SKM-1 (cell line): ENCODE measurements at regions not wholly inside any gene's neighbourhood (a gene's known extent, or its start where the extent isn't known, plus 50 kb on each side); places are given as distances from the start of the nearest gene placed in this dataset.

Source experiments
- DNase-seq: peaks from one replicate; lab custom pipeline; 2025; ENCODE audit not compliant: unreplicated experiment; lab: John Stamatoyannopoulos, UW

DNA sequence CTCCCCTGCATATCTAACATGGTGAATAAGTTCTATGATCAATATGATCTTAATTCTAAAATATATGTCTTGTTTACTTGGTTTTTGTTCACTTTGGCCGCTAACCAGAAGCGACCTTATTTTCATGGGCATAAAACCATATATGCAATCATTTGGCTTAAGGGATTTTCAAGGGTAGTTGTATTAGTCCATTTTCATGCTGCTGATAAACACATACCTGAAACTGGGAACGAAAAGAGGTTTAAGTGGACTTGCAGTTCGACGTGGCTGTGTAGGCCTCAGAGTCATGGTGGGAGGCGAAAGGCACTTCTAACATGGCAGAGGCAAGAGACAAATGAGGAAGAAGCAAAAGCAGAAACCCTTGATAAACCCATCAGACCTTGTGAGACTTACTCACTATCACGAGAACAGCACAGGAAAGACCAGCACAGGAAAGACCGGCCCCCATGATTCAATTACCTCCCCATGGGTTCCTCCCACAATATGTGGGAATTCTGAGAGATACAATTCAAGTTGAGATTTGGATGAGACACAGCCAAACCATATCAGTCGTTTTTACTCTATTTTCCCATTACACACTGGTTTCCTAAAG is 114.3 kb upstream of the CPEB2 start:
- no peak for DNase-seq

DNA sequence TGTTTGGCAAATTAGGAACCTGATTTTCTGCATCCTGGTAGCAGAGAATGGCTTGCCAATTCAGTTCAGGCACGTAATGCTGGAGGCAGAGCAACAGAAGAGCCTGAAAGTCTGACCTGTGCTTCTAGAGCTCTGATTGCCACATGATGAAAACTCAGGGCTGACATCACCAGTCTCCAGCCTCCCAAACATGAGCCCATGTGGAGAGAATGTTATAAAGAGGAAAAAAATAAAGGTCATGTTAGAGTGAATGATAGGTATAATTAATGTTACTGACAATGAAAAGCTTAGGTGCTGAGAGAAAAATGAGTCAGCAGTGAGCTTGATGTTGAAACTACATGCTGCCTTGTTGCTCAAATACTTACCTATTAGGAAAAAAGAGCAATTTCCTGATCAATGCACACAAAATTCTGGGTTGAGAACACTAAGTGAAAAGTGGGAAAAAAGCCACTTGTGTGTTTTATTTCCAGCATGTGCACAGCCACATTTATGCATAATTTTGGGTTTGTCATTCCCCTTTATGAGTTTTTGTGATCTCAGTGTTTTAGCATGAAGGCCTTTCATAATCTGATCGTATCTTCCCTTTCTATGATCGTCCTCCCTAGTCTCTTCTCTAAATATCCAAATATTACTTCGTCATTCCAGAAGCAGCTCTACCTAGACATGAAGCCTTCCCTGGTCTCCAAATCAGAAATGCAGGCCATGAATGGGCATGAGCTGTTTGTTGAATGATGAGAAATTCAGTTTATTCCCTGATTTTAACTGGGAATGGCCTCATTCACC is 113.3 kb upstream of the CPEB2 start:
- DNase-seq, result no peak

DNA sequence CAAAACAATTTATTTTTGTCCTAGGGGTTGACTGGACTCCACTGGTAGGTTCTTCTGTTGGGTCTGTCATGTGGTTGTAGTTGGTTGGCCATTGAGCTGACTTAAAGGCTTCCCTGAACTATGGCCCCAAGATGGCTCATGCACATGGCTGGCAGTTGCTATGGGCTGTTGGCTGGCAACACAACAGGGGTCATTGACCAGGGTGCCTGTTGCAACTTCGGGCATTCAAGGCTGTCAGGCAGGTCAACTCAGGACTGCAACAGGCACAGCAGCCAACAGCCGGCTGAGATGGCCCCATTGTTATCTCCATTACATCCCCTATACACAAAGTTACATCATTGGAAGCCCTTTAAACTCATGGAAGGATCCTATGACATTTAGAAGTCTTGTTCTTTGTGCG is 109.7 kb upstream of the CPEB2 start:
- DNase-seq, result no peak

DNA sequence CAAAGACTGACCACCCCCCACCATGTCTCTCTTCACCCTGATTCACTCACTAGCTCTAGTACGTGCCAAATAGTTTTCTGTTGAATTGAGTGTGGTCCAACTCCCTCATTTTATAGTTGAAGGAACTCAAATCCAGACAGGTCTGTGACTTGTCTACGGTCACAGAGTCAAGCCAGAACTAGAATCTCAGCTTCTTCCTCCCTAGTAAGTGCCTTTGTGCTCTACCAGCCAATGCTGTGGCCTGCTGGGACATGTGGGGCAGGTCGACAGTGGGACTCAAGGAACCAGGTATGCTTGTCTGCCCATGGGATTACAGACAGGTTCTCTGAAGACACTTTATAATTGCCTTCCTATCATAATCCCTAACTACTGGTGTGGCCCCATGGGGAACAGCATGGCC is 108.6 kb upstream of the CPEB2 start:
- DNase-seq, result no peak

DNA sequence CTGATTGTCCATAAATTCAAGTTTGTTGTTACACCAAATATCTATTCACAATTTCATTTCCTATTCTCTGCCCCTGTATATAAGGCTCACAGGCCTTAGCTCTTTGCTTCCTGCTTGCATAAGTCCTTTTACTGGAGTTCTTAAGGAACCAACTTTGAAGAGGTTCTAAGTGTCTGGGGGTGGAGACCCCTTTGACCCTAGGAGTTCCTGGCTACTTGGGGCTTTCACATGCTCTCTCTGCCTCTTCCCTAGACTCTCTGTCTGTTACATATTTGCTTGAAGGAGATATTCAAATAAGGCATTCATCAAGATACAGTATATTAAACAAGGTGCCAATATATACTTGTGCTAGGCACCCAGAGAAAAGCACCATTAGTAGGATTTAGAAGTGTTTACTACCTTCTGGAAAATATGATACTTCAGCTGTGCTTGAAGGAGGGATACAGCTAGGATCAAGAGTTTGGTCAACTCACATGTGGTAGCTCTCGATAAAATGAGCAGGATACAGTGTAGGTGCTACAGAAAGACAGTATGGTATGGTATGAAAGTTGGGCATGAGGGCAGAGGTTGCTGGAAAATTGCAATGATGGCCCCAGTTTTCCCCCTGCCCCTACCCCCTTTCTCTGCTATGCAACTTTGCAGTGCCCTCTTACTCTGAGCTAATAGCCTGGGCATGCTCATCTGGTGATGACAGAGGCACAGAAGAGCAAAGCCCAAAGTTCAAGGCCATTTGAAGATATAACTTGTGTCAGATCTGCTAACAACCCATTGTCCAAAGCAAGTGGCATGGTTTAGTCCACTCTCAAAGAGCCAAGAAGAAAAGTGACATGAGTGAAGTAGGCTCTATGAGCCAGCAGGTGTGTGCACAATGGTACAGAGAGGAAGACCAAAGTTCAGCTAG is 107.6 kb upstream of the CPEB2 start:
- DNase-seq, result no peak

DNA sequence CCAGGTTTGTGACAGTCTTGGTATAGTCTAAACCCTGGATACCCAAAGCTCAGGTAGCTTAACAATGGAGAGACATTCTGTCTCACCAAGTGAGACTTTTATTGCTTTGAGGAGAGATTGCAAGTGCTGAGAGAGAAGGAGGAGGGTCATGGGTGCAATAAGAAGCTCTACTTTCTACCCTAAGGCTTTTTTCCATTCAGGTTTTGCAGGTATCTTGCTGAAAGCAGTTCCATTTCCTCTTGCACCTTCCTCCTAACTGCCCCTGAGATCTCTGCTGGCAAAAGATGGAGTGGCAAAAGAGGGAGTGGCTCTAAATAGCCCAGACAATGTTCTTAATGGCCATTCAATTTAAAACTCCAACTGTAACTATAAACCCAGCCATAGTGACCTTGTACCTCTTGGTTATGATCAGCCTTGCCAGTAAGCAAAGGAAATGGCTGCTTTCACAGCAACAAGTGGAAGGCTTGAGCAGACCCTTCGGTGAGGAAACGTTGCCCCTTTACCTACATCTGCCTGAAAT is 105.6 kb upstream of the CPEB2 start:
- DNase-seq, result no peak

DNA sequence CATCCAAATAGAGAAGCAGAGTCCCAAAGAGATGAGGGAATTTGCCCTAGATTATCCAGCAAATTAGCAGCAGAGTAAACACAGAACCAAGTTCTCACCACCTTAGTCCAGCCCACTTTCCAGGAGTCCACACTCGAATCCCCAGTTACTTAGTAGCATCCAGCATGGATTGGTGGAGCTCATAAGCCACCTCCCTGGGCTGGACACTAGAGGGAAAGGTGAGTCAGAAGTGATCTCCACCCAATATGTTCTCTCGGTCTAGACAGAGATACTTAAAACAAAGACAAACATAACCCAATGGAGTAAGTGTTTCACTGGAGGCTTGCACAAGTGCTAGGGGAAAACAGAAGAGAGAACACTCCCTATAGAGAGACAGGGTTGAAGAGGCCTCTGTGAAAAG is 105.1 kb upstream of the CPEB2 start:
- DNase-seq, result no peak

DNA sequence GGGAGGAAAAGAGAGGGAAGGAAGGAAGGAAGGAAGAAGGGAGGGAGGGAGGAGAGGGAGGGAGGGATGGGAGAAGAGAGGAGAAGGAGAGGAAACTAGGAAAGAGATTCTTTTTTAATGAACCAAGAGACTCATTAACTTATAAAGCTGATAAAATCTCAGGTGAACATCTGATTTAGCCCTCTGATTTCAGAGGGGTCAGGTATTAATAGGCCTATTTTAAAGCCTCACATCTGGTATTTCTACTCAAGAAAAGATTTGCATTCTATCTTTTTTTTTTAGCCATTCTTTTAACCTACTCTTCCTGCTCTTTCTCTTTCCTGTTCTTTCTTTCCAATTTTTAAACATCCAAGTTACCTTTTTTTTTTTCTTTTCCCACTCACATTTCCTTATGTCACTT is 103.3 kb upstream of the CPEB2 start:
- DNase-seq, result no peak

DNA sequence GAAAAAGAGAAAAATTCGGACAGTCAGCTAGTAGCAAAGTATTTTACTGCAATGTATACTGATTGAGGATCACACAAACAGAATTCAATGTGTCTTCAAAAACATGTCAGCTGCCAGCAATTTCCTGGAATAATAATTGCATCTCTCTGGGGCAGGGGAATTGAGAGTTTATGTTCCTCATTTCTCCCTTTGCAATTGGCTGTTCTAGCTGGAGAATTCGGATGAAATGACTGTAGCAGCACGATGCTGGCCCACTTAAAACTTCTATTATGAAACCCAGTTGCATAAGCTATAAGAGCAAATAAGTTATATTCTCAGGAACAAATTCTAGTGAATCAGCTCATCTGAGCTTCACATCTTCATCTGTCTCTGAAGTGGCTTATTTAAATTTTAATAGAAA is 99.9 kb upstream of the CPEB2 start:
- no peak for DNase-seq

DNA sequence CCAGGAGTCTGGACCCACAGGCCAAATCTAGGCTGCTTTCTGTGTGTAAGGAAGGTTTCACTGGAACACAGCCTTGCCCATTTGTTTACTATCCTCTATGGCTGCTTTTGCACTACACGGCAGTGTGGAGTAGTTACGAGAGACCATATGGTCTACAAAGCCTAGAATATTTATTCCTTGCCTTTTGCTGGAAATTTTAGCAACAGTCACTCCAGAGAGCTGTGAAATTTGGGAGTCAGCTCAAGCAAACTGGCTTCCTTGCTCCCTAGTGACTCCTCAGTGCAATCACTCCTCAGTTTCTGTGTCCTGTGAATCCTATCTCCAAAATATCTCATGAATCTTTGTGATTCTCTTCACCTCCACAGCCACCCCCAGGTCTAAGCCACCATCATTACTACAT is 99.0 kb upstream of the CPEB2 start:
- no peak for DNase-seq

DNA sequence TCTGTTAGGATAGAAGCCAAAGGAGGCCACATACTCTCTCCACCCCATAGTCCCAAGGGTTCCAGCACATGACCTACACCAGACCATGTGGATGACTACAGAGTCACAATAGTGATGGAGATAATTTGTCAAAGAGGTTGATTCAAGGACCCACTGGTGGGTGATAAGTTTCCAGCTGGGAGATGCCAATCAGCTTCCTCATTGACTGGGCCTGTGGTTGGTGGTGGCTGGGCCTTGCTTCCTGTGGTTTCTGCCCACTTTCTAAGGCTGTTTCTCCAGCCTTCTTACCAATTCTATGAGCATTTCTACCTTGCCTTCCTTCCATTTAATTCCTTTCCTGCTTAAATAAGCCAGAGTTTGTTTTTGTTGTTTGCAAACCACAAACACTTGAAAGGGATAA is 95.5 kb upstream of the CPEB2 start:
- peak; percentile 46 for DNase-seq

DNA sequence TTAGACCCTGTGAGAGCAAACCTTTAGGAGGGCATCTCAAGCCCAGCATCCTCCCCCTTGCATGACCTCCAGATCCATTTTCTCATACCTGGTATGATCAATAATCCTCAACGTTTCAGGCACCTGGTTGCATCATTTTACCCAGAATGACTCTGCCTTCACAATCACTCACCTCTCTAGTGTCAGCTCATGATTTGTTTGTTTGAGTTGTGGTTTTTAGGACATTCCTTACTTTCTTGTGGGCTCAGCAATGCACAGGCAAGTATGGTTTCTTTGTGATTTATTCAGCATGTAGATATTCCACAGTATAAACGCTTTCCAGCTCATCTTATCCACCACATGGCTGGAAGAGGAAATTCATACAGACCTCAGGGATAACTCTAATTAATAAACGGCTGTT is 93.6 kb upstream of the CPEB2 start:
- DNase-seq, result no peak

DNA sequence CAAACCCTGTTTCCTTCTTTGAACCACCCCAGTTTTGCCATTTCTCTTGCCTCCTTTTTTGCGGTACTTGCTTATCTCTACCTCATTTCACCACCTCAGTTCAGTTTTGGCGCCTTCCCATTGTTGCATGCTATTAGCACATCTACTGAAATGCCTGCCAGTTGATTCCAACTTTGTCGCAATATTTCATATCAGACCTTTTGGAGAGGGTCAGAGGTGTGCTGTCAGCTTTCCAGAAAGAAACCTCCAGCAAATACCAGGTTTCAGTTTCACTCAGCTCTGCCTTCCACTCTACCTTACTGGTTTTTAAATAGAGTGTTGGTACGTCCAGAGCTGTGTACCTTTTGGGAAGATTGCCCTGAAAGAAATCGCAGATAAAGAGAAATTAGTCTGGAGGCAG is 91.9 kb upstream of the CPEB2 start:
- DNase-seq, result no peak

DNA sequence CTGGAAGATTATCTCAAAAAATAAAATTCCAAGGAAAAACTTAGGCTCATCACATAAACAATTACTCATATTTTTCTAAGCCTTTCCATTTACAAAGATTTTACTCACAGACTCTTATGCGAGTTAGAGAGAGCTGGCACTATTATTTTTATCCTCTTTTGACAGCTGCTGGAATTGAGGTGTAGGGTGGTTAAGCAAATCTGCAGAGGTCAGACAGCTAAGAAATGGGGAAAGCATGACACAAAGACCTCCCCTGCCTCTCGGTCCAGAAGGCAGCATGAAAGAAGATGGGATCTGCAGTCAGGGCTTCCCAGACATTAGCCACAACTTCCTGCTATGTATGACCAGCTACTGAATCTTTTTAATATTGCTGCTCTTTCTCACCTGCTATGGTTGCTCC is 89.9 kb upstream of the CPEB2 start:
- DNase-seq, result no peak

DNA sequence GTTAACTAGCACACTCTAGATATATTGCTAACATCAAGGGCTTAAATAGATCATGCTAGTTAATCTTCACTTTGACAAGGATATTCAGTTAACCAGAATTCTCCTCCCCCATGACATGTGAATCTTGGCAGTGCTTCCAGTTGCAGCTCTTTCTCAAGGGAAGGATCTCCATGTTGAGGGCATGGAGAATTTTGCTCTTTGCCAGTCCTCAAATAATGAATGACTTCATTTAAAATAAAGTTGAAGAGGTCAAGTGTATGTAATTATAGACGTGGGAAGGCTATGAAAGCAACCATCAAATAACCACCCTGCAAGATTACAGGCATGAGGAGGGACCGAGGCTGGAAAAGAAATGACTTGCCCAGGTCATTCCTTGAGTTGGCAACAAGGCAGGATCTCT is 87.3 kb upstream of the CPEB2 start:
- no peak for DNase-seq

DNA sequence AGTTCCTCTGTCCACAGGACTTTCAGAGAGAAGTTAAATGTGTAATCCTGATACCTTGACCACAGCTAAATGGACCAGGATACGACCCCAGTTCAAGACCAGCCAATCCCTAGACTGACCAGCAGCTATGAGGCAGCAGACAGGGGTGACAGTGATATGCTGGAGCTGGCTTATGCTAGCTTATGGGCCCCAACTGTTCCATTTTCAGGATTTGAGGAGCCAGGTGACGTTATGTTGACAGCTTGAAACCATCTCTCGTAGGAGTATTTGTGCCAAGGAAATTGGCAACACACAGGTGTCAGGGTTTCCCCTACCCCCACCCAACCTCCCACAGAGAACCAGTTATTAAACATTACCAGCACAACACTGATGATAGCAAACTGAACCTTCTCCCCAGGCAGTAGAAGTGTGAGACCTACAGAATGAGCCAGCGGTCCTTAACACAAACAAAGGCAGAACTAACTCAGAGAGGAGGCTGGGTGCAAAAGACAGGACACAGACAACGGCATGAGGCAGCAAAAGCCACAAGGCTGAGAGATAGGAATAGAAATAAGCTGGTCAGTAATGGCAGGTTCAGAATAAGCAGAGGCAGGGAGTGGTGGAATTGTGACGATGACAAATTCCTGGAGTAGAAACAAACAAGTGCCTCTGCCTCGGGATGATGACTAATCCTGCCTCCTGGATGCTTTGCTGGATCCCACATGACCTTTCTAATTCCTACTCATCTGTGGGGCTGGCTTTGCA is 85.6 kb upstream of the CPEB2 start:
- no peak for DNase-seq

DNA sequence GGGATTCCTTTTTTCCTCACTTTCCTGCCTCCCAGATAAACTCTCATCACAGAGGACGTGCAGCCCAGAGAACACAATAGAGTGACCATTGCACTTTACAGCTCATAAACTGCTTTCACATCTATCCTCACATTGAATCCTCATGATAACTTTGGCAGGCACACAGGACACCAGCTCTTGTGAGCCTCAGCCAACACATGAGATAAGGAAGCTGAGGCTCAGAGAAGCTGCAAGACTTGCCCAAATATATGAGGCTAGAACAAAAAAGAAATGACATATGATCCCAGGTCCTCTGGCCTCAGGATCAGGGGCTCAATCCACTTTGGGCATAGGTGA is 85.0 kb upstream of the CPEB2 start:
- no peak for DNase-seq

DNA sequence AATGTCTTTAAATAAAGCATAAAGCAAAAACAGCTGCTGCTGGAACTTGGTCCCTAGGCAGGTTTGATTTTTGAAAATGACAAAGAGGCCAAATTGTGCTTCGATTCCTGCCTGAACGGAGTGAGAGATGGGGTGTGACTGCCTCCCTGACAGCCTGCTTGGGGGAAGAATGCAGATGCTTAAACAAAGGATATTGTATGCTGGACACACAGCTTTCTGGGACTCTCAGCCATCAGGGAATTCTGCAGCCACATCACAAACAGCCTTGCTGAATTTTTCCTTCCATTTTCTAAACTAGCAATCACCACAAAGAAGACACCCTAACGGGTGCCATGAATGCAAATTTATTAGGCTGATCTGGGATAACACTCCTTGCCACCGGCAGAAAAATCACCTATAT is 83.9 kb upstream of the CPEB2 start:
- no peak for DNase-seq

DNA sequence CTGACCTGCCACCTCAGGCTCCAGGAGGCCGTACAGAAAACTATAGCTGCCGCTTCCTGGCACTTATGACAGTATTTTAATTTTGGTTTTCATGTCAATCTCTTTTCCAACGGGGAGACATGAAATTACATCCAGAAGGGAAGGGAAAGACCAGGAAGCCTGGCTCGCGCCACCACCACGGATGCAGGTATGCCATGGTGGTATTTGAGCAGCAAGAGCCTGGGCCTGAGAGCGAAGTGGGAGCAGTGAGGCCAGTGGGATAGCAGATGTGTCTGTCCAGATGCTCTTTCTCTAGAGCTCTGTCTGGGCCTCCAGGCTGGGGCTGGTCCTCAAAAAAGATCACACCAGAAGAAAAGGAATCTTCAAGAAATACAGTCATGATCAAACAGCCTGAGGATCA is 82.5 kb upstream of the CPEB2 start:
- no peak for DNase-seq

DNA sequence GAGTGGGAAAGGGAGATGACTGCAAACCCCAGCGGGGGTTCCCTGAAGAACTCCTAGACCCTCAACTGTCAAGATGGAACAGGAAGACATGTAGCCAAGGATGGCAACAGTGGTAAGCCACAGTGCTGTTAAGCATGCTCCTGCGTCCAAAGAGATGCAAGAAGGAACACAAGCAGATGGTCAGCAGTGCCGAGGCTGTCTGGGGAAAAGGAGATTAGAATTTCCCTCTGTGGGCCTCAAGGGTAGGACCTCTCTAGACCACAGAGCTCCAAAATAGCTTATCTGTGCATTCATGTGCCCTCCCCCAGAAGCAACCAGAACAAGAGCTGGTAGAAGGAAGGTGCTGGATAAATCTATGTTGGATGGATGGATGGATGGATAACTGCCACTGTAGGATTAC is 82.0 kb upstream of the CPEB2 start:
- DNase-seq, result no peak

DNA sequence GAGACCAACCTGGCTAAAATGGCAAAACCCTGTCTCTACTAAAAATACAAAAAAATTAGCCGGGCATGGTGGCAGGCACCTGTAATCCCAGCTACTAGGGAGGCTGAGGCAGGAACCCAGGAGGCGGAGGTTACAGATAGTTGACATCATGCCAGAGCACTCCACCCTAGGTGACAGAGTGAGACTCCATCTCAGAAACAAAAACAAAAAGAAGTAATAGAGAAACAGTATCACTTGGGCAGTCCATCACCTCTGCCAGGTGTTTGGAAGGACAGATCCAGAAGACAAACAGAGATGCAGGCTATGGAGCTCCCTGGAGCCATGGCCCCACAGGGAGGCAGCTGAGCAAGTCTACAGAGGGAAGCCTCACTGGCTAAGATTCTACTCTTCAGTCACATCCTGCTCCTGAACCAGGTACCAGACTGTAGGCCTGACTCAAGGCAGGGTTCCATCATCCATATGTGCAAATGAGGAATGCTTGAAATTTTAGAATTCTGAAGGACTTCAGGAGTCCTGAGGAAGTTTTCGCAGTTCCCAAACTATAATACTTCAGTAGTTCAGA is 81.4 kb upstream of the CPEB2 start:
- DNase-seq, result no peak
